ENCODE measurements at regions not wholly inside any gene's neighbourhood (a gene's known extent, or its start where the extent isn't known, plus 50 kb on each side); places are given as distances from the start of the nearest gene placed in this dataset.

DNA sequence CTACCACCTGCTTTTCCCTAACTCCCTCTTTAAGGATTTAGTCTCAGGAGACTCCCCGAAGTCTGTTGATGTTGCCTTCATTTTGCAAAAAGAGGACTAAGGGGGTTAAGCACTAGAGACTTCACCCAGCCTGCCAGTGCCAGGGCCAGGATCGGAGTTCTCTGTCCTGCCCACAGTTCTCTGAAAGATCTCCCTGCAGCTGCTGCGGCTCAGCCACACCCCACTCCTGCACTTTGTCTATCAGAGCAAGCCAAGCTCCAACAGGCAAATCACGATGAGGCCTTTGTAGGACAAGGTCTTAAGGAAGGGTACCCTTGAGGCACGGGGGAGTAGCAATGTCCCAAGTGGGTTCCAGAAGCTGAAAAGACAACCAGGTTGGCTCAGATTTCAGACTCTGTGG, 148.8 kb upstream of the EGLN3 start:
- H3K4me2 ChIP-seq (ENCODE audit: low read length), result no peak overlapping the region
- H3K4me1 ChIP-seq (ENCODE audit: control insufficient read depth, insufficient read depth, low read length), result no peaks in the 10 kb centered on the region
- H3K27me3 ChIP-seq (ENCODE audit: control insufficient read depth, insufficient read depth, low read length), result no peaks in the 10 kb centered on the region
- no peak overlapping the region for H3K4me3 ChIP-seq (ENCODE audit: low read length)
- no peaks in the 10 kb centered on the region for H3K9me3 ChIP-seq (replicated peaks; ENCODE audit: low read length)
- H3K9ac ChIP-seq (ENCODE audit: low read depth, low read length), result no peak overlapping the region
- H3K36me3 ChIP-seq (ENCODE audit: insufficient read depth, low read length), result no peaks in the 10 kb centered on the region

DNA sequence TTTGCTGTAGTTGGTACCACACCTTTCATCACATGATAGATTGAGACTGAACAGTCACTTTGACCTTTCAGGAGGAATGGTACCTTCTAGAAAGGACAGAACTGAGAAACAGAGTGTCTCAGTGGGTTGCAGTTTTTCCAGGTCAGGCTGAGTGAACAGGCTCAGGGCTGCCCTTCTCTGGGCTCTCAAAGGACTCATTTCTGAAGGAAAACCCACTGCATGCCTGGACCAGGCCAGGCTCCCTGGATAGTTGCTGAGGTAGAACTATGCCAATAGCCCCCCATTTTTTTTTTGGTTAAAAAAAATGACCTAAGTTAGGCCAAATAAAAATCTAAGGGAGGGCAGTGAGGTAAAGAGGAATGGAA, 148.1 kb upstream of the EGLN3 start:
- no peaks in the 10 kb centered on the region for H3K36me3 ChIP-seq (ENCODE audit: insufficient read depth, low read length)
- H3K9me3 ChIP-seq (replicated peaks; ENCODE audit: low read length), result no peaks in the 10 kb centered on the region
- no peak overlapping the region for H3K4me2 ChIP-seq (ENCODE audit: low read length)
- H3K9ac ChIP-seq (ENCODE audit: low read depth, low read length), result no peak overlapping the region
- H3K4me3 ChIP-seq (ENCODE audit: low read length), result no peak overlapping the region
- no peaks in the 10 kb centered on the region for H3K4me1 ChIP-seq (ENCODE audit: control insufficient read depth, insufficient read depth, low read length)
- H3K27me3 ChIP-seq (ENCODE audit: control insufficient read depth, insufficient read depth, low read length), result no peaks in the 10 kb centered on the region

DNA sequence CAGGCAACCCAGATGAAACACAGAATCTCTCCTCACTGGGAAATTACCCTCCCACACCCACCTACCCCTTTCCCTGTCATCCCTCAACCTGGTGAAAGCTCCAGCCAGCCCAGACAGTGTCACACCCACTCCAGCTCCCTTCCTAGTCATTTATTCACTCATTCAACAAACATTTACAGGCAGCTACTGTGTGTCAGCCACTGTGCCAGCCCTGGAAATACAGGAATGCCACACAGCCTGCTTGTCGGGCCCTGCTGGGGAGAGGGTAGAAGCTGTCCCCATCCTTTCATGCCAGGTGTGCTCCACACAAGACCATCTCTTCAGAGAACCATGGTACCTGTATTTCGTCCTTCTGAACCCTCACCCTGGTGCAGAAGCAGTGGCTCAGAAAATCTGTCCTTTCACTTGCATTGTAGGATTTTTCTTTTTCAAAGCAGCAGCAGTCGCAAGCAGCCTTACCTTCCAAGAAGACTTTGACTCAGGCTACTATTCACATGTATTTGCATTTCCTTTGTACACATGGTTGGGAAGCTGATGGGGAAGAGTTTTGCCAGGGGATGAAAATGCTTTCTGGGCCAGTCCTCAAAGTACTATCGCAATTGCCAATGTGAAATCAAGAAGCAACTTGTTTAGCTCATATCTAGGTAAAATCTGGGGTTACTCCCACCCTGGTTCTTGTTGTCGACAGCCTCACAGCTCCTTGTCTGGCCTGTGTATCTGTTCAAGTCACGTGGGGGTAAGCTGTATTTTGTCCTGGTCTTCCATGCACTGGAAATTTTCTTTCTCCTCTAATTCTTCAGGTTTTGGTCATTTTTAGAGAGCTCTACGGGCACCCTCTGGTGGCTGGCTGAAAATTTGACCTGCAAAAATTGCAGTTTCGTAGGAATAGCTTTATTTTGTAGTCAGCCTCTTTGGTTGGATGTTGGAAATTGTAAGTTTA, 147.4 kb upstream of the EGLN3 start:
- Histone ChIP-seq H3K27me3 (ENCODE audit: control insufficient read depth, insufficient read depth, low read length) (peaks cover 5% of the 10 kb centered on the region), H3K4me3 (ENCODE audit: low read length) (no peak overlapping the region), H3K9ac (ENCODE audit: low read depth, low read length) (no peak overlapping the region), H3K4me2 (ENCODE audit: low read length) (no peak overlapping the region), H3K4me1 (ENCODE audit: control insufficient read depth, insufficient read depth, low read length) (no peaks in the 10 kb centered on the region), H3K9me3 (replicated peaks; ENCODE audit: low read length) (no peaks in the 10 kb centered on the region), H3K36me3 (ENCODE audit: insufficient read depth, low read length) (no peaks in the 10 kb centered on the region)

DNA sequence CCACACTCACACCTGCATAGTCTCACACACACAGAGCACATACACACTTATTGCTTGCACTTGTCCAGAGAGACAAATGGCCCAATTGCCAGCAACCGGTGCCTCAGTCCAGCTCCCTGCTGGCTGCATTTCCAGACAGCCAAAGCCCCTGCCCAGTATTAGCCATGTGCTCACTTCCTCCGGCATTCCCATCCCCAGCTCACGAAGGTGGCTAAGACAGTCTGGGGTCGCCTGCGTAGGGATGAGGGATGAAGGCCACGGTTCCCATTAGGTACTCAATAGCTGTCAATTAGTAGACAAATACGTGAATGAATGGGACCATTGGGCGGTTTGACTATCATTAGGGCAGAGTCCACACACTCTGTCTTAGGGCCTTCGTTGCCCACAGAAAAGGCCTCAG, 146.8 kb upstream of the EGLN3 start:
- no peak overlapping the region for H3K9ac ChIP-seq (ENCODE audit: low read depth, low read length)
- no peak overlapping the region for H3K4me2 ChIP-seq (ENCODE audit: low read length)
- H3K27me3 ChIP-seq (ENCODE audit: control insufficient read depth, insufficient read depth, low read length), result peaks cover 6% of the 10 kb centered on the region
- no peaks in the 10 kb centered on the region for H3K36me3 ChIP-seq (ENCODE audit: insufficient read depth, low read length)
- H3K4me3 ChIP-seq (ENCODE audit: low read length), result no peak overlapping the region
- no peaks in the 10 kb centered on the region for H3K9me3 ChIP-seq (replicated peaks; ENCODE audit: low read length)
- no peaks in the 10 kb centered on the region for H3K4me1 ChIP-seq (ENCODE audit: control insufficient read depth, insufficient read depth, low read length)

DNA sequence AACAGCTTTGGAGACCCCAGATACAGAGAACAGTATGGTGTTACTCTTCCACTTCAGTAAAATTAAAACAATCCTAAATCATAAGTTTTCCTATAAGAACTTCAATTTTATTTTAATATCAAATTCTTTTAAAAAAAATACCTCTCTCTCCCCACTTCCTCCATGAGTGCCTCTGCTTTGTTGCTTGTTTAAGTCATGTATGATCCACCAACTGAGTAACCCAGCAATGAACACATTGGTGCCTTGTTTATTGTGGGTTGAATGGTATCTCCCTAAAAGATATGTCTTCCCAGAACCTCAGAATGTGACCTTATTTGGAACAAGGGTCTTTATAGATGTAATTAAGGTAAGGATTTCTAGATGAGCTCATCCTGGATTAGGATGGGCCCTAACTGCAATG, 143.5 kb upstream of the EGLN3 start:
- H3K9ac ChIP-seq (ENCODE audit: low read depth, low read length), result no peak overlapping the region
- H3K27me3 ChIP-seq (ENCODE audit: control insufficient read depth, insufficient read depth, low read length), result peaks cover 7% of the 10 kb centered on the region
- no peak overlapping the region for H3K4me2 ChIP-seq (ENCODE audit: low read length)
- no peaks in the 10 kb centered on the region for H3K9me3 ChIP-seq (replicated peaks; ENCODE audit: low read length)
- H3K36me3 ChIP-seq (ENCODE audit: insufficient read depth, low read length), result no peaks in the 10 kb centered on the region
- H3K4me3 ChIP-seq (ENCODE audit: low read length), result no peak overlapping the region
- H3K4me1 ChIP-seq (ENCODE audit: control insufficient read depth, insufficient read depth, low read length), result no peaks in the 10 kb centered on the region

DNA sequence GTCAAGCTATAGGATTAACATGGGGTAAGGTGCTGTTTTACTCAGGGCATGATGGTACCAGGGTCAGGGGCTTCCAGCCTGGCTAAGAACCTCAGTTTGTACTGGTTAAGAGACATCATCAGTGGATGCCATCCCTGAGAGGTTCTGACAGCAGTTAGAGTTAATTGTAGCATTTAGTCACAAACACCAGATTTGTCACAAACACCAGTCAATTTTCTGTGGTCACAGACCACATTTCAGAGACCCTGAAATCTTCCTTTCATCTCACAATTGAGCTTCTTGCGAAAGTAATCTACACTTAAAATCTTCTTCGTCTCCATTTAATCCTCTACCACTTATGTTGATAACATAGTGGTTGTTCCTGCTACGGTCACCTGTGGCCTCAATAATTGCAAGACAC, 143.0 kb upstream of the EGLN3 start:
- H3K4me1 ChIP-seq (ENCODE audit: control insufficient read depth, insufficient read depth, low read length), result no peaks in the 10 kb centered on the region
- H3K9ac ChIP-seq (ENCODE audit: low read depth, low read length), result no peak overlapping the region
- peaks cover 12% of the 10 kb centered on the region for H3K27me3 ChIP-seq (ENCODE audit: control insufficient read depth, insufficient read depth, low read length)
- no peak overlapping the region for H3K4me2 ChIP-seq (ENCODE audit: low read length)
- H3K4me3 ChIP-seq (ENCODE audit: low read length), result no peak overlapping the region
- H3K36me3 ChIP-seq (ENCODE audit: insufficient read depth, low read length), result no peaks in the 10 kb centered on the region
- no peaks in the 10 kb centered on the region for H3K9me3 ChIP-seq (replicated peaks; ENCODE audit: low read length)

DNA sequence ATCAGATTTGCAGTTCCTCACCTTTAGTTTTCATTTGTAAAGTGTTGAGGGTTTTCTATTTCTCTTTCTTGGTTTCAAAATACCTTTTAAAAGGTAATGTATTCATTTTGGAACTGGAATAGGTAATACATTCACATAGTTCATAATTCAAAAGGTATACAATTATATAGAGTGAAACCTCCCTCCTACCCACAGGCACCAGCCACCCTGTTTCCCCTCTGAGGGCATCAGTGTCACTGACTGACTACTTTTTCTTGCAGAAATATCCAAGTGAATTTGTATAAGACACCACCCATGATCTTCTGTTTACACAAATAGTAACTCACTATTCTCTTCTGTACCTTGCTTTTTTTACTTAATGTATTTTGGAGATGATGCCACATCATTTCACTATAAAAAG, 139.6 kb upstream of the EGLN3 start:
- H3K9me3 ChIP-seq (replicated peaks; ENCODE audit: low read length), result no peaks in the 10 kb centered on the region
- no peak overlapping the region for H3K4me2 ChIP-seq (ENCODE audit: low read length)
- no peak overlapping the region for H3K9ac ChIP-seq (ENCODE audit: low read depth, low read length)
- no peak overlapping the region for H3K4me3 ChIP-seq (ENCODE audit: low read length)
- H3K4me1 ChIP-seq (ENCODE audit: control insufficient read depth, insufficient read depth, low read length), result no peaks in the 10 kb centered on the region
- H3K36me3 ChIP-seq (ENCODE audit: insufficient read depth, low read length), result no peaks in the 10 kb centered on the region
- peaks cover 15% of the 10 kb centered on the region for H3K27me3 ChIP-seq (ENCODE audit: control insufficient read depth, insufficient read depth, low read length)

DNA sequence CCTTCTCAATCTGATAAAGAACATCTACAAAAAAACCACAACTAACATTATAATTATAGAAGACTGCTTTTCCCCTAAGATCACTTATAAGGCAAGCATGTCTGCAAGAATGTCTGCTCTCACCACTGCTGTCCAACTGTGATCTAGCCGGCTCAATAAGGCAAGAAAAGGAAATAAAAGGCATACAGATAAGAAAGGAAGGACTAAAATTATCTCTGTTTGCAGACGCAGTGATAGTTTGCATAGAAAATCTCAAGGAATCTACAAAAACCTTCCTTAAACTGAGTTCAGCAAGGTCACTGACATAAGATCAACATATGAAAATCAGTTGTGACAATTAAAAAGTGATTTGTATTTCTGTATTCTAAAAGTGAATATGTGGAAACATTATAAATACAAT, 138.0 kb upstream of the EGLN3 start:
- no peaks in the 10 kb centered on the region for H3K36me3 ChIP-seq (ENCODE audit: insufficient read depth, low read length)
- H3K27me3 ChIP-seq (ENCODE audit: control insufficient read depth, insufficient read depth, low read length), result peaks cover 15% of the 10 kb centered on the region
- no peak overlapping the region for H3K4me2 ChIP-seq (ENCODE audit: low read length)
- H3K4me3 ChIP-seq (ENCODE audit: low read length), result no peak overlapping the region
- no peaks in the 10 kb centered on the region for H3K9me3 ChIP-seq (replicated peaks; ENCODE audit: low read length)
- no peak overlapping the region for H3K9ac ChIP-seq (ENCODE audit: low read depth, low read length)
- H3K4me1 ChIP-seq (ENCODE audit: control insufficient read depth, insufficient read depth, low read length), result no peaks in the 10 kb centered on the region

DNA sequence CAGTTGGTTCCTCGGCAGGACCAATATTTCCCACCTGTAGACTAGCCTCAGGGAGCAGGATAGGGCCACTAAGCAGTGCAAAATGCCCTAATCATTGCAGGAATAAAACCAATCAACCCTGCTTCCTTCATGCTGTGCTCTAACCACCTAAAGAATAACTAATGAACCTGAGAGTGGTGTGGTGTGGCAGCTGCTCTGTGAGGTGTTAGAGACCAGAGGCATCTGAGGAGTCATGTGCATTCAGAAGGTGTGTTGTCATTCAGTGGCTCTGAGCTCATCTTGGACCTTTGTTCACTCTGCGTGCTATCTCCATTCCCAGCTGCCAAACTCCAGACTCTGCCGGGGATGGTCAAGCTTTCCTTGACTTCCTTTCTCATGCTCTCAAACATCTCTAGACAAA, 136.7 kb upstream of the EGLN3 start:
- Histone ChIP-seq H3K36me3 (ENCODE audit: insufficient read depth, low read length) (no peaks in the 10 kb centered on the region), H3K4me3 (ENCODE audit: low read length) (no peak overlapping the region), H3K9me3 (replicated peaks; ENCODE audit: low read length) (no peaks in the 10 kb centered on the region), H3K4me2 (ENCODE audit: low read length) (no peak overlapping the region), H3K9ac (ENCODE audit: low read depth, low read length) (no peak overlapping the region), H3K4me1 (ENCODE audit: control insufficient read depth, insufficient read depth, low read length) (no peaks in the 10 kb centered on the region), H3K27me3 (ENCODE audit: control insufficient read depth, insufficient read depth, low read length) (peaks cover 16% of the 10 kb centered on the region)

DNA sequence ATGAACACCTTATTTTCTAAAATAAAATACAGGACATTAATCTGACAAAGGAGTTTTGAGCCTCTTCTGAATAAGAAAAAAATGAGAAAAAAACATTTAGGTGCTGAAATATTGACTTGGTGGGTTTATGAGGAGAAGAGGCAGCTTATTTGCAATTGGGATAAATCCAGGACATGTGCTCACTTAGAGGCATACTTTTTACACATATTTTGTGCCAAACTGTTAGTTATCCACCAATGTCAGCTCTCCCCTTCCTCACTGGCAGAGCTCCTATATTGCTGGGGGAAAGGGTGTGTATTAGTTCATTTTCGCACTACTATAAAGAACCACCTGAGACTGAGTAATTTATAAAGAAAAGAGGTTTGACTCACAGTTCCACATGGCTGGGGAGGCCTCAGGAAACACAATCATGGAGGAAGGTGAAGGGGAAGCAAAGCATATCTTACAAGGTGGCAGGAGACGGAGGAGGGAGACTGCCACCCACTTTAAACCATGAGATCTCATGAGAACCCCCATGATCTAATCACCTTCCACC, 135.4 kb upstream of the EGLN3 start:
- Histone ChIP-seq H3K9ac (ENCODE audit: low read depth, low read length) (no peak overlapping the region), H3K4me2 (ENCODE audit: low read length) (no peak overlapping the region), H3K4me3 (ENCODE audit: low read length) (no peak overlapping the region), H3K9me3 (replicated peaks; ENCODE audit: low read length) (no peaks in the 10 kb centered on the region), H3K36me3 (ENCODE audit: insufficient read depth, low read length) (no peaks in the 10 kb centered on the region), H3K4me1 (ENCODE audit: control insufficient read depth, insufficient read depth, low read length) (peaks cover 5% of the 10 kb centered on the region), H3K27me3 (ENCODE audit: control insufficient read depth, insufficient read depth, low read length) (peaks cover 16% of the 10 kb centered on the region)

DNA sequence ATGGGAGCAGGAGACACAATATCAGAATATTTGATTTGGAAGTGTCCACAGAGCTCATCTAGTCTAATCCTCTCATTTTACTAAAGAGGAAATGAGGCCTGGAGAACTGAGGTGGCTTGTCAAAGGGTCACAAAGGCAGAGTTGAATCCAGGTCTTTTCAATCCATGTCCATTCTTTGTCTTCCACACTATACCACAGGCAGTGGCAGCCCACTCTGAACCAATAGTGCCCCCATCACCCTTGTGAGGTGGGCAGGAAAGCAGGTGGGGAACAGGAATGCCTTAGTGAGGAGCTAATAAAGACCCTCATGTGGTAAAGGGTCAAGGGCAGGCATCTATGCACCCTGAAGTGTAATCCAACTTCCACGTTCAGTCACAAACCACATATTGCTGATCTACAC, 134.8 kb upstream of the EGLN3 start:
- Histone ChIP-seq H3K9ac (ENCODE audit: low read depth, low read length) (no peak overlapping the region), H3K9me3 (replicated peaks; ENCODE audit: low read length) (no peaks in the 10 kb centered on the region), H3K4me2 (ENCODE audit: low read length) (no peak overlapping the region), H3K4me3 (ENCODE audit: low read length) (no peak overlapping the region), H3K4me1 (ENCODE audit: control insufficient read depth, insufficient read depth, low read length) (peaks cover 5% of the 10 kb centered on the region), H3K36me3 (ENCODE audit: insufficient read depth, low read length) (no peaks in the 10 kb centered on the region), H3K27me3 (ENCODE audit: control insufficient read depth, insufficient read depth, low read length) (peaks cover 16% of the 10 kb centered on the region)

DNA sequence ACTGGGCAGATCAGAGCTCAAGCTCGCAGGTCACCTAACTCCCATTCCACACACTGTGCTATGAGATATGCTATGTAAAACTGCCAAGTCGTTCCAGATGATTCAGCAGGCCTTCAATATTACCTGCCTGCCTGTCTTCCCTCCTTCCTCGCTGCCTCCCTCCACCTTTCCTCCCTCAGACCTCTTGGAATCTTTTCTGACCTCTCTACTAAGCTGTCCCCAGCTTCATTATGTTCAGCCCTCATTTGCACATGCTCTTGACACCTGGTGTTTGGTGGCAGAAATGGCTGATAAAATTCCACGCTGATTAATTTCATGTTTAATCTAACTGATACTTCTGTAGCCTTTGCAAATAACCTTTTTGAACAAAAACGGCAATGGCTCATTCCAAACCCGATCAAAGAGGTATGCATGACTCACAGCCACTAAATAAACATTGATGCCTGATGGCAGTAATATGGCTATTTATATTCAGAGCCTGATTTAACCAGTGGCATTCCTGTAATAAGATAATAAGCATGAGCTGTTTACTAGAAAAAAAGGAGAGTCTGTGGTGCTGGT, 130.8 kb upstream of the EGLN3 start:
- H3K9me3 ChIP-seq (replicated peaks; ENCODE audit: low read length), result no peaks in the 10 kb centered on the region
- H3K4me1 ChIP-seq (ENCODE audit: control insufficient read depth, insufficient read depth, low read length), result peaks cover 5% of the 10 kb centered on the region
- no peak overlapping the region for H3K4me2 ChIP-seq (ENCODE audit: low read length)
- H3K9ac ChIP-seq (ENCODE audit: low read depth, low read length), result no peak overlapping the region
- H3K4me3 ChIP-seq (ENCODE audit: low read length), result no peak overlapping the region
- peaks cover 13% of the 10 kb centered on the region for H3K27me3 ChIP-seq (ENCODE audit: control insufficient read depth, insufficient read depth, low read length)
- H3K36me3 ChIP-seq (ENCODE audit: insufficient read depth, low read length), result no peaks in the 10 kb centered on the region
